Stimulated activated CD8-positive, alpha-beta memory T cell treated with anti-CD3 and anti-CD28 coated beads, Interleukin-15, amount 100 ng/mL, for 48 hours (primary cell): ENCODE measurements at regions not wholly inside any gene's neighbourhood (a gene's known extent, or its start where the extent isn't known, plus 50 kb on each side); places are given as distances from the start of the nearest gene placed in this dataset.

ENCODE experiments used
- DNase-seq, 2 donors: peaks; one replicate each; pipeline ENCODE4 v3.0.0-alpha.2; 2020; ENCODE audit warnings: low read depth in 2 of 2

DNA sequence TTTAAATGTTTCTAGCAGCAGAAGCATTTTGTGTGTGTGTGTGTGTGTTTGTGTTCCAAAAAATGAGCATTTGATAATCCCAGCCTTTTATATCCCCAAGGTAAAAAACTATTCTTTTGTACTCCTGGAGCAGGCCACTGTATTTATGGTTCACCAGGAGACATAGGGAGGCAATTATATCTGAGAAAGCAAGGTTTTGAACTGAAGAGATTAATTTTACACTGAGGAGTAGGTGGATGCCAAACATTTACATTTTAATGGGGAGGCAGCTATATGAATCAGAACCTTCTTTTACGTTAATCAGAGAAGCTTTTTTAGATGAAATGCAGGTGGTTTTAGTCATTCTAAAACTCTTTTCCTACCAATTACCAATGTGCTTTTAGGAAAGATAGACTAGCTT lies 1374.0 kb upstream of the TENM4 start:
- DNase-seq, result no peak

- no peak for DNase-seq
These were observed 1369.9 kb upstream of the TENM4 start for GRCh38 chr11:80810695-80811094.

DNA sequence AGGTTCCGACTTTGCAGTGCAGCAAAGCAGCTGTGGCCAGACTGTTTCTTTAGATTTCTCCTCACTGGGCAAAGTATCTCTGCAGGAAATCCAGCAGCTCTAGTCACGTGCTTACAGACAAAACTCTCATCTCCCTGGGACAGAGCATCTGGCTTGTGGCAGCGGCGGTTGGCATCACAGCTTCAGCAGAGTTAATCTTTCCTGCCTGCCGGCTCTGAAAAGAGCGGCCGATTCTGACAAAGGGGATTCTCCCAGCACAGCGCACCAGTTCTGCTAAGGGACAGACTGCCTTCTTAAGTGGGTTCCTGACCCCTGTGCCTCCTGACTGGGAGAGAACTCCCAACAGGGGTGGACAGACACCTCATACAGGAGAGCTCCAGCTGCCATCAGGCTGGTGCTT lies 1357.3 kb upstream of the TENM4 start:
- no peak for DNase-seq

GRCh38 chr11:80783561-80783960 lies 1342.7 kb upstream of the TENM4 start:
- DNase-seq, result no peak

- no peak for DNase-seq
These were observed 1341.5 kb upstream of the TENM4 start for GRCh38 chr11:80782135-80782885.

DNA sequence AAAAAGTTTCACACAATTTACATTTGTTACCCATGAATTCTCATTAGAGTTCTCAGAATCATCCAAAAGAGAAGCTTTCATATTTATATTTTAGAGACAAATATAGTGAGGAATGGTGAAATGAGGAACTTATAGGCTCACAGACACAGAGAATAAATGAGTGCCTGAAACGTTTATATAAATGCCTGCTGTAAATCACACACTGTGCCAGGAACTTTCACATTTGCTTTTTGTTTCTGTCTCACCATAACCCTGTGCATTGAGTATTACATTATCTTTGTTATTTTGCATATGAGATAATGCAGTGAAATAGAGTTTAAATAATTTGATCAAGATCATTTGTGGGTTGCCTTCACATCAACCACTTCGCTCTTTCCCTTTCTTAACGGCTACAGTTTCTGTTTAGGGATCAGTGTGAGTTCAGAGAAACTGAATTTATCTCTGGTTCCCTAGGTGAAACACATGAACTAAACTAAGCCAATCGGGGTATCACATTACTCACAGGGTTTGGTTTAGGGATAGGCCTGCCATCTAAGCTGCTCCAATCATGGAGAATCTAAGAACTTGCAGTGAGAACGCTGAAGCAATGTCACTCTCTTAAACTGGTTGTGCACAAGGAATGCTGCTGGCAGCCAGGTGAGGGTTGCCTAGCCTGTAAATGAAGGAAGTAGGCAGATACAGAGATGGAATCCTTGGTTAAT lies 1339.2 kb upstream of the TENM4 start:
- DNase-seq, result no peak

- no peak for DNase-seq
These were observed 1338.1 kb upstream of the TENM4 start for GRCh38 chr11:80778941-80779340.

DNA sequence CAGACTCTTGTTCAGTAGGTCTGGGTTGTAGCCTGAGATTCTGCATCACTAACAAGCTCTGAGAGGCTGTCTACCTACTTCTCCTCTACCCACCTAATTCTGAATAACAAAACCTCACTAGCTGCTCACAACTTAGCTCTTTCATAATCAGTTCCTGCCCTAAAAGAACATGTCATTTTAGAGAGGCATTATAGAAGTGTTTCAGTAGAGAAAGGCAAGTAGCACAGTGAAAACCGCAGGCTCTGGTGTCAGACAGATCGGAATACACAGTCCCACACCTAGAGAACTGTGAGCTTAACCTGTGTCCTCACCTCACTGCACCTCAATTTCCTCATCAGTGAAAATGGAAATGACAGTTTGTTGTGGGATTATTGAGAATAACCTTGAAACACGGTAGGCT lies 1337.6 kb upstream of the TENM4 start:
- no peak for DNase-seq

DNA sequence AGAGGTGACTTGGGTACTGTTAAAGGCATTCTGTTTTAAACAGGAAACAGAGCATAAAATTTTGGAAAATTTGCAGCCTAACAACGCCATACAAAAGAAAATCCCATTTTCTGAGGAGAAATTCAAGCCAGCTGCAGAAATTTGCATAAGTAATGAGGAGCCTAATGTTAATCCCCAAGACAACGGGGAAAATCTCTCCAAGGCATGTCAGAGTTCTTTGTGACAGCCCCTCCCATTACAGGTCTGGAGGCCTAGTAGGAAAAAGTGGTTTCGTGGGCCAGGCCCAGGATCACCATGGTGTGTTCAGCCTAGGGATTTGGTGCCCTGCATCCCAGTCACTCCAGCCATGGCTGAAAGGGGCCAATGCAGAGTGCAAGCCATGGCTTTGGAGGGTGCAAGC lies 1333.1 kb upstream of the TENM4 start:
- no peak for DNase-seq

DNA sequence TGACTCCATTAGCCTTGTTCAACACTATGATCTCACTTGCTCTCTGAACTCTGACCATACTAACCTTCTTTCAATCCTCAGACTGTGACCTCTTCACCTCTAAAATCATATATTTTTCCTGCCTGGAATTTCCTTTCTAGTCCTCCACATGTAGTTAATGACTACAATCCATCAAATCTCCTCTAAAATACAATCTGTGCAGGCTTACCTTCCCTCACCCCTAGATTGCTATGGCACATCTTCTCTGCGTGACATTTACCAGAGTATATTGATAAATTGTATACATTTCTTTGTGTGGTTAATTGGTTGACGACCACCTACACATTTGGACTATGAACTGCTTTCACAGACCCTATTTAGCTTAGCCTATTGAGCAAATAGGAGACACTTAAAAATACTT lies 1330.2 kb upstream of the TENM4 start:
- no peak for DNase-seq

- DNase-seq, result no peak
These were observed 1318.0 kb upstream of the TENM4 start for GRCh38 chr11:80758787-80759186.

- no peak for DNase-seq
These were observed 1307.5 kb upstream of the TENM4 start for GRCh38 chr11:80748207-80748925.

- DNase-seq, result no peak
These were observed 1305.5 kb upstream of the TENM4 start for GRCh38 chr11:80746300-80746699.

DNA sequence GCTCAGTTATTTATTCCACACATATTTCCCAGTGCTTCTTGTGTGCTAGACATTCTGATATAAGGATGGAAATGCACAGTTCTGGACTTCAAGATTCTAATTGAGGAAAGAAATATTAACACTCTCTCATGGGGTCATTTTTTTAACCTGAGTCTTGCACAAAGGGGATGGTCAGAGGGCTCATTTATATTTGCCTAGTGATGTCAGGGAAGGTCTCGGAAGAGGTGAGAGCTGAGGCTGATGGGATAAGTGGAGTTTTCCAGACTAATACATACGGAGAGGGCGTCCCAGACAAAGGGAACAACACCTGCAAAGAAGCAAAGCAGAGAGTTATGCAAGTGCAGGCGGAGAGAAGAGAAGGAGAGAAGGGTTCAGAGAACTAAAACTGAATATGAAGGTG lies 1304.6 kb upstream of the TENM4 start:
- no peak for DNase-seq

DNA sequence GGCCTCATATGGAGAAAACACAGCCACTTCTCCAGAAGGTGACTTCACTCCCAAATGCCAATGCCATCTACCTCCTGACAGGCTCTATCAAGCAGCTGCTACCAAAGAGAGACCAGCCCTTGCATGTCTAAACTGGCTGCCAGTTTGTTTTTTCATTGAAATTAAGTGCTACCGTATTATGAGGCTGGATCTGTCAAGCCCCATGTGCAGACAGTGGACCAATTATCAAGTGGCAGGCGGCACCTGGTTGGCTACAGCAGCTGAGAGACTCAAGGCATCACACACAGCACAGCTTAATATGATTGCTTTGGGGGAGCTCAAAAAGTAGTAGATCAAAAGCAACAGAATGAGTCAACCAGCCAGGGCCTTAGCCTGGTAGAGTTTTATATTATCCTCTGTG lies 1293.0 kb upstream of the TENM4 start:
- DNase-seq, result no peak

DNA sequence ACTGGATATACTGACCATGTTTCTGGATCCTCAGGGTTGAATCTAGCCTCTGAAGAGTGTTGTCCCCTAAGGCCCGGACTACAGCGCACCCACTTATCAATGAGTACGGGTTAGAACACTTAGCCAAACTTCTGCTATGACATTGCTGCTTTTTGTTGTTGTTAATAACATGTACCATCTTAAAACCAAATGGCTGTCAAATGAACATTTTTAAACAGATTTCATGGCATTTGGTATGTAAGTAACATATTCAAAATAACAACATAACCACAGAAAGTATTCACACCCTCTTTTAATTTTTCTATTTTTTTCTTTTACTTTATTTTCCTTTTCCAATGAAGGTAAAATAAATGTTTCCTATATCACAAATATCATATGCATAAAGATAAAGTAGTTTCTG lies 1292.5 kb upstream of the TENM4 start:
- DNase-seq, result no peak

- no peak for DNase-seq
These were observed 1286.5 kb upstream of the TENM4 start for GRCh38 chr11:80727315-80727714.

GRCh38 chr11:80726236-80726635 lies 1285.4 kb upstream of the TENM4 start:
- DNase-seq, result no peak

DNA sequence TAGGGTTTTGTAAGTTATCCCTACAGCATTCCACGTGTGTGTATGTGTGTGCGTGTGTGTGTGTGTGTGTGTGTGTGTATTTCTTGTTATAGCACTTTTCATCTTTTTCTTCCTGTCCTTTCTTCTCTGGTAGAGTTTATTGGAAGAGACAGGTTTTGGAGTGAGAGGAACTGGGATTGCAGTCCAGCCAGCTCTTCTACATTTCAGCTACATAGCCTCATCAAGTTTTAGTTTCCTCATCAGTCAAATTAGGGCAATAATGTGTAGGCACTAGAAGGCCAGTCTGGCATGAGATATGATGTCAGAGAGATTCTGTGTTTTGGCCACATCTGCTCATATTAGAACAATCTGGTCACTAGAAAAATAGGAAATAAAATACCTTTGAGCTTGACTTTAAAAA lies 1283.5 kb upstream of the TENM4 start:
- no peak for DNase-seq

- no peak for DNase-seq
These were observed 1281.8 kb upstream of the TENM4 start for GRCh38 chr11:80722629-80723028.

- no peak for DNase-seq
These were observed 1279.5 kb upstream of the TENM4 start for GRCh38 chr11:80720295-80720694.

DNA sequence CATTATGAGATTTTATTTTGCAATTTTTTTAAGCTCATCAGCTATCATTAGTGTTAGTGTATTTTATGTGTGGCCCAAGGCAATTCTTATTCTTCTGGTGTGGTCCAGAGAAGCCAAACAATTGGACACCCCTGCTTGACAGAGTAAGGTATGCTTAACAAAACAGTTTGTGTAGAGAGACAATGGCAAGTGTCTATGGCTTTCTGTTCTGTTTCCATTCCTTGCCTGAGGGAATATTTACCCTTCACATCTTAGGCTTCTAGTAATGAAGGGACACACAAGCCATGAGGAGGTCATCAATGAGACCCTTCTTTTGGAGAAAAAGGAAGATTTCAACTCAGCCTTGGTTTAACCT lies 1278.4 kb upstream of the TENM4 start:
- DNase-seq, result no peak
